GM19395 (cell line): ENCODE measurements at regions not wholly inside any gene's neighbourhood (a gene's known extent, or its start where the extent isn't known, plus 50 kb on each side); places are given as distances from the start of the nearest gene placed in this dataset.

Experiments
- ATAC-seq: cut with Tn5 transposase; IDR thresholded peaks from one replicate; pipeline ENCODE4 v1.9.1; 2021; ENCODE audit warnings: mild to moderate bottlenecking, moderate library complexity; ENCODE audit not compliant: unreplicated experiment

DNA sequence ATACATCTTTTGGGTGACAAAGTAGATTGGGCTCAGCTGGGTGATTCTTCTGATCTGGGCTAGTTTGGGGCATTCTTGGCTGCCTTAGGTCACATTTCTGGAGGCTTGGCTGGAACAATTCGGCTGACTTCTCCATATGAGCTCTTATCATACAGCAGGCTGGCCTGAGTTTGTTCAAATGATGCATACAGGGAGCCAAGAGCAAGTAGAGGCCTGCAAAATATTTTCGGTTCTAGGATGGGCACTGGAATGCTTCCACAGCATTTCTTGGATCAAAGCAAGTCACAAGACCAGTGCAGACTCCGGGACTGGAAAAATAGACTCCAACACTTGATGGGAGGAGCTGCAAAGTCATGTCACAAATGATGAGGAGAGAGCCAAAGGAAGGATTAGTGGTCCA lies 98.4 kb downstream of the SCG2 start:
- ATAC-seq, result no peak

- no peak for ATAC-seq
Measured at GRCh38 chr2:223508372-223508771, 93.8 kb downstream of the SCG2 start.

GRCh38 chr2:223510713-223511112 lies 91.4 kb downstream of the SCG2 start:
- ATAC-seq, result no peak

DNA sequence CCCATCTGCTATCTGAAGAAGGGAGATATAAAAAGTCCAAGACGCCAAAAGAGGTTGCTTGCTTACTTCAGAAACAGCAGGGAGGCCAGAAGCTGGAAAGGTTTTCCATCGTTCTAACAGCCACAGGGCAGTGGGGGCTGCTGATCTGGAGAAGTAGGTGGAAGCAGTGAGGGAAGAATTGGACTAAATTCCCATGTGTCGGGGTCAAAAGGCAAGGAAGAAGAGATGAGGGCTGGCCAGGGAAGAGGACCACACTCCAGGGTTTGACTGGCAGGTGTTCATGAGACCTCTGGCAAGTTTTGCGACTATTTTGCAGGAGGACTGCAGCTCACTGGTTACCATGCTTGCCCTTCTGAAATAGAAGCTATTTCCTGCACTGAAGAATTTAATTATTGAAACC lies 91.0 kb downstream of the SCG2 start:
- no peak for ATAC-seq

GRCh38 chr2:223513771-223514455 lies 88.2 kb downstream of the SCG2 start:
- no peak for ATAC-seq

GRCh38 chr2:223519471-223519870 lies 82.7 kb downstream of the SCG2 start:
- no peak for ATAC-seq

DNA sequence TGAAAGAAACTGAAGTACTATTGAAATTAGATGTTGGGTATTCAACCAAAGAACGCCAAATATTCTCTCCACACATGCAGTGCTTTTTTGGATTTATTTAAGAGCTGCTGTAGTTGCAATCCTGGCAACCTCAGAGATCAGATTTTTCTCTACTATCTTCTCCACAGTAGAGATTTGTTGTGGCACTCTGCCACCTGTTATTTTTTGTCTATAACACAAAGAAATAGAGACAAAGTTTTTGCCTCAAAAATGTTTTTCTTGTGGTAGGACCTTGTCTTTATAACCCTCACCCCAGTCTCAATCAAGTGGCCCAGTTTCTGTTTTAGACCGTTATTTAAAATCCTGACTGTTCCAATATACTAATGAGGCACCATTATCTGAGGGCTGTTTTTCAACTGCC lies 79.4 kb downstream of the SCG2 start:
- no peak for ATAC-seq

- no peak for ATAC-seq
Measured at GRCh38 chr2:223523551-223524001, 78.6 kb downstream of the SCG2 start.

DNA sequence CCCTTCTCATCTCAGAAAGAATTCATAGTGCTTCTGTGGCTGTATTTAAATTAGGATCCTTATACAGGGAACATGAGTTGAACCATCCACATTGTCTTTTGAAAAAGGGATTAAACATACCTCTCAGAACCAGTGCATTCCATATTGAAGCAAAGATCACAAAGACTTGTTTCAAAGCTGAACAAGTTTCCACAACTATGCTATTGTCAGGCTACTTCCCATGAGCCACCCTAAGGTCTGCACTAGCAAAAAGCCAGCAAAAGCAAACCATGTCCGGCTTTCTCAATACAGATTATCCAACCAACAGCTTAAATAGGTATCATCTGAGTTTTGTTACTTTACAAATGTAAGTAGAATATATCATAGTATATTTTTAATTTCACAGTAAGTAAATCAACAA lies 78.1 kb downstream of the SCG2 start:
- ATAC-seq, result no peak

DNA sequence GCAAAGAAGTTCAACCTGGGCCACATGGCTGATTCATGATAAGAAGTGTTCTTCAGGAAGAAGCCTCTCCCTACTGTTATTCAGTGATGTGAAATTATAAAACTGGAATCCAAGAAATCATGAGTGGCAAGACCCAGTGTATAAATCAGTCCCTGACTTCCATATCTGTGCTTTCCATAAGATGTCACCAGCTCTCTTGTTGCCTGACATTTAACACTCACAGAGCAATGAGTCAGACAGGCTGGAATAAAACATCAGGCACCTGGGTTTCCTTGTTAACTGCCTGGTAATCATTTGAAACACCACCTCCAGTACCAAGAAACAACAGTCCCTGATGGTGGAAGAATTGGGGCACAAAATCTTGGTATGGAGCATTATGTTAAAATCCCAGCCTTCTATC lies 76.1 kb downstream of the SCG2 start:
- no peak for ATAC-seq

DNA sequence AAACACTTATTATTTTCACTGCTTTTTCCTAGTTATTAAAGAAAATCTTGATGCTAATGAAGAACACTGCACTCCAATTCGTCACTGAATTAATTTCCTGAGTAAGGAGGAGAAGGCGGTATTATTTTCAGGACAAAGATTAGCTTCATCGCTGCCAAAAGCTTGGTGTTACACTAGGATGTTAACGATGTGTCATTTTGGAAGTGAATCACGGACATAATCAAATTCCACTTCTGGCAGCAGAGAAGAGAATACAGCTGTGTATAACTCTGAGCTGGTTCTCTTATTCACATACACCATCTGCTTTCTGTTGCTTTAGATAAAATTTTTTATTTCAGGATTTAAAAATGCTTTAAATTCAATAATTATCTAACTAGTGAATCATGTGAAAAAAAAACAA lies 74.1 kb downstream of the SCG2 start:
- ATAC-seq, result no peak

DNA sequence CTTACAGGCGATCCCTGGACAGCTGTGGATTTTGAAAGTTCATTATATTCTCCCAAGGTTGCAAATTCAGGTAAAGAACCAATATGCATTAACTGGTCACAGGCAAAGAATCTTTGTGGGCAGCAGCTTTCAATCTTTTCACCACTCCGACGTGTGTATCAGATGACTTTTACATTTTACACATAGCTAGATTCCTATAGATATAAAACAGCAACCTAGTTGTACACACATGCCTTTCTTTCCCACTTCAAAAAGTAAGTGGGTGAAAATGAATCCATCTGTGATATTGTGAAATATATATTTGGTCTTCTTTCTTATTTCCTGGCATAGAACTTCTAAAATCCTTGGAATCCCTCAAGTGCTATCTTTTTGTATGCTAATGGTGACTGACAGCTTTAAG lies 72.5 kb downstream of the SCG2 start:
- ATAC-seq, result no peak

DNA sequence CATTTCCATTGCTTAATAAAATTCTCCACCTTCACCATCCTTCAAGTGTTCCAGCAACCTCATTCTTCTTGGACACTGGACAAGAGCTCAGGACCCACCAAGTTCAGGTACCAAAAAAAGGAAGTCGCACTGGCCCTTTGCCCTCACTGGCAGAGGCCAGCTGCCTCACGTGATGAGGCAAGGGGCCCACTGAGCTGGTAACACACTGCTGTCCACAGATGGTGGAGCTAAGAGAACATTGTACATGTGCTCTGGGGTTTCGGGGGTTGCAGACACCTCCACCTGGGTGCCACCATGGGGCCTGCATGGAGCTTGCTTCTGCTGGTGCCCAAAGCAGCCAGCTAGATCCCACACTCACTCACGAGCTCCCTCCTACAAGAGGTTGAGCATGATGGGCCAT lies 71.3 kb downstream of the SCG2 start:
- ATAC-seq, result no peak

DNA sequence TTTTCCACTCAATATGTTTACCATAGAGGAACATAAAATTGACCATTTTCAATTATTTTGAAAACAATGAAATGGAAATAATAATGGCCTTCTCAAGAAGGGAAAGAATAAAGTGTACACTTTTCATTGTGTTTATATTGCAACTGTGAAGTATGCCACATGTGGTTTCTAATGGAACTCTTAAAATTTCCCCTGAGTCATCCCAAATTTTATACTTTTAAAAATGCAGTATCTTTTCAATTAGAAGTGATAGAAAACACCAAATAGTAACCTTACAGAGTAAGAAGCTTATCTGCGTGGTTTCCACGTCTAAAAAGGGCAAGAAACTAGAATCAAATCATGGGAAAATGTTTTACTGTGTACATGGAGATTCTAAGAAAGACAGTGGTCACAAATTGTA lies 70.0 kb downstream of the SCG2 start:
- ATAC-seq, result no peak

GRCh38 chr2:223532712-223533111 lies 69.4 kb downstream of the SCG2 start:
- no peak for ATAC-seq

DNA sequence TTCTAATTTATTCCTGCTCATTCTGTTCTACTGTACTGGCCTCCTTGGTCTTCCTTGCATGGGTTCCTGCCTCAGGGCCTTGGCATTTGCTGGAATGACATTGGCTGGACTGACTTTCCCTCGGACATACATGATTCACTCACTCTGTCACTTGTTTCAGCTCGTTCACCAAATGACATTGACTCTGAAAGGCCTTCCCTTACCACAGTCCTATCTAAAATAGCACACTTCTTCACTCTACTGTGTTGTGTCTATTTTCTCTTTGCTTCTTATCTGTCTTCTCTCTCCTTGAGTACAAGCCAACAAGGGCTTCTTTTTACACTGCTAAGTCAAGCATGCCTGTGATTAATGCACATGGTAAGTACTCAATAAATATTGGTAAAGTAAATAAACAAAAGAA lies 65.6 kb downstream of the SCG2 start:
- ATAC-seq, result no peak

GRCh38 chr2:223537115-223537514 lies 65.0 kb downstream of the SCG2 start:
- no peak for ATAC-seq

DNA sequence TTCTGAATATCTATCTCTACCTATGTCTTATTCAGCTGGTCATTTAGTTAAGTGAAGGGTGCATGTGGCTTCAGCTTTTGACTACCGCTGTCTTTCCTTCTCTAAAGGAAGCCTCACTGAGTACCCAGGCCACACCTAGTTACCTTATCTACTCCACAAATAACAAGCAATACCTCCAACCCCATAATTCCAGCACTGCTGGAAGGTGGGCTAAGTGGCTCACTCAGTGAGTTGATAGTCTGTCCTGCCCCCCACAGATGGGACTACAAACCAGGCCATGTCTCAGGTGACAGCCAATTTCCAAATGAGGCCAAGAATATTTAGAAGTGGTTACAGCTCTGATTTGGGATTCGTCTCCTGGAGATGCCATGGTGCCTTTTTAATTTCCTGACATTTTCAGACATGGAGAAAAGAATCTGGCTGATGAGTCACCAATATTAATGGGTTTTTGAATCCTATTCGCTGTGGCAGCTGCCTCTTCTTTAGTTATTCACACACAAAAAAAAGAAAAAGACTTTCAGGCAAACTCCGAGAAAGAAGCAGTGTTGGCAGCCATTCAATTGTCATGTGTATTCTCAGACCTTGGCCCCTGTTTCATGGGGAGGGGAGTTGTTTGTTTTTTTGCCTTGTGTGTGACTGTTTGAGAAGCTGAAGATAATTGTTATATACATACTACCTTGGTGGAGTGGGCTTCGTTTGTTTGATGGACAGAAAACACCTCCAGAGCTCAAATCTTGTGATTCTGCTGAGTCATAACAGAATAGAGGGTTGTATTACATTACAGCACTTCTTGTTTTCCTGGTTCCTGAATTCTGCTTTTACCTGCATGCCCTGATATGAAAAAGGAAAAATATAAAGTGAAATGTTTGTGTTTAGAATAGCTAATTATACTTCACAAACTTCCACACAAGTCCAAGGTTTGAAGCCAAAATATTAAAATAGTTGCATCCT lies 64.2 kb downstream of the SCG2 start:
- no peak for ATAC-seq

- no peak for ATAC-seq
Measured at GRCh38 chr2:223538920-223539440, 63.2 kb downstream of the SCG2 start.

DNA sequence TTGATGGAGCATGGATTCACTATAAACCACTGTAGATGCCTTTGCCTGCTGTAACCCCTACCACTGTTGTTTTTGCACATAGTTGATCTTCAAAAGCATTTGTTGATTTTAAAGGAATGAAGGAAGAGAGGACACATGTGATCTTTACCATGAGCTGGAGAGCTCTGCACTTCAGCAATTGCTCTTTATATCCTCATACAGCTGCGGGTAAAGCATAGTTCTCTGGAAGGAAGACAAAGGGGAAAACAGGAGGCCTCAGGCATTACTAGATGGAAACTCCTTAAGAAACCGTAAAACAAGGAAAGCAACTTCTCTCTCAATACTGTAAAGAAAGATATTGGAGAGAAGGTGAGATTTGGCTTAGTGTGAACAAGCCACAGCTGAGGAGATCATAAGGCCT lies 60.6 kb downstream of the SCG2 start:
- no peak for ATAC-seq

DNA sequence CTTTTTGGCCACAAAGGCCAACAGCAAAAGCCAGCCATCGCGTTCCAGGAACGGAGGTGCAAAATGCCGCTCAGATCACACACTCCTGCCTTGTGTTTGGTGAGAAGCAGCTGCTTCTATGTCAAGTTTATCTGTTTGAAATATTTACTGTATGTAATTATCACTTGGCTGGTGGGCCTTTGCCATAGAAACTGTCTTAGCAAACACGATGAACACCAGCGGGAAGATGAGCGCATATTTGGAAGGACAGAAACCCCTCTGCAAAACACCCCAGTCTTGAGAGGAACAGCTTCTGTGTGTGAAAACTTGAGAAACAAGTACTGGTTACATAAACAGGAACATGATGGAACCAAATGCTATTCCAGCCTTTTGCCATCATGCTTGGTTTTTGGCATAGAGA lies 59.7 kb downstream of the SCG2 start:
- ATAC-seq, result no peak

GRCh38 chr2:223545406-223545805 lies 56.8 kb downstream of the SCG2 start:
- ATAC-seq, result no peak
